Testis (tissue), 2 donors: ENCODE measurements at regions not wholly inside any gene's neighbourhood (a gene's known extent, or its start where the extent isn't known, plus 50 kb on each side); places are given as distances from the start of the nearest gene placed in this dataset.

Experiments used
- CTCF ChIP-seq, 3 experiments: fragments of 450-650 bp in 2 of 3; fragments of 200-600 bp in 1 of 3; sonication (generic) in 1 of 3; IDR thresholded peaks; one replicate each; pipeline ENCODE4 v1.5.1; 2016 to 2019; ENCODE audit warnings: antibody characterized with exemption in 3 of 3, mild to moderate bottlenecking in 2 of 3, moderate library complexity in 1 of 3
- POLR2A ChIP-seq: fragments of 450-650 bp; IDR thresholded peaks from one replicate; pipeline ENCODE4 v1.6.1; 2017; ENCODE audit warnings: antibody characterized with exemption, mild to moderate bottlenecking, moderate library complexity

GRCh38 chr7:98729121-98729520 lies 112.0 kb downstream of the NPTX2 start:
- TF ChIP-seq CTCF (IDR thresholded peaks at IDR 0.05) (no peak), POLR2A (no peak)
